IPS-18a (cell line): ENCODE measurements at regions not wholly inside any gene's neighbourhood (a gene's known extent, or its start where the extent isn't known, plus 50 kb on each side); places are given as distances from the start of the nearest gene placed in this dataset.

Experiments used
- H3K27ac ChIP-seq: one replicate; pipeline ENCODE4 v1.5.1; 2013; ENCODE audit warnings: low read length
- H3K27me3 ChIP-seq: one replicate; pipeline ENCODE4 v1.6.1; 2013; ENCODE audit warnings: mild to moderate bottlenecking, low read length; ENCODE audit not compliant: control insufficient read depth, insufficient read depth
- H3K36me3 ChIP-seq: one replicate; pipeline ENCODE4 v1.6.1; 2013; ENCODE audit warnings: low read depth, low read length; ENCODE audit not compliant: control insufficient read depth
- H3K4me1 ChIP-seq: one replicate; pipeline ENCODE4 v1.6.1; 2013; ENCODE audit warnings: low read depth, low read length; ENCODE audit not compliant: control insufficient read depth
- H3K4me3 ChIP-seq: one replicate; pipeline ENCODE4 v1.5.1; 2013; ENCODE audit warnings: low read length
- H3K9ac ChIP-seq: one replicate; pipeline ENCODE4 v1.6.1; 2013; ENCODE audit warnings: mild to moderate bottlenecking, low read length, moderate library complexity
- H3K9me3 ChIP-seq: one replicate; pipeline ENCODE4 v1.6.1; 2013; ENCODE audit warnings: low read depth, low read length; ENCODE audit not compliant: control insufficient read depth

- no peaks in the 10 kb centered on the region for H3K9me3 ChIP-seq
Measured at GRCh38 chr6:164014346-164015087, 600.0 kb downstream of the QKI start.

GRCh38 chr6:164013480-164014208 is 599.1 kb downstream of the QKI start:
- no peak overlapping the region for H3K27ac ChIP-seq
- peaks cover 12% of the 10 kb centered on the region for H3K4me1 ChIP-seq
- H3K9ac ChIP-seq = no peak overlapping the region
- no peaks in the 10 kb centered on the region for H3K9me3 ChIP-seq
- H3K36me3 ChIP-seq = no peaks in the 10 kb centered on the region
- H3K4me3 ChIP-seq = no peak overlapping the region
- H3K27me3 ChIP-seq = no peaks in the 10 kb centered on the region

More at GRCh38 chr6:164014346-164015087, 600.0 kb downstream of the QKI start:
- Histone ChIP-seq H3K36me3 (no peaks in the 10 kb centered on the region), H3K27me3 (no peaks in the 10 kb centered on the region), H3K9ac (no peak overlapping the region), H3K4me3 (no peak overlapping the region), H3K4me1 (peaks cover 12% of the 10 kb centered on the region), H3K27ac (no peak overlapping the region)

- no peak overlapping the region for H3K9ac ChIP-seq
- no peaks in the 10 kb centered on the region for H3K36me3 ChIP-seq
- no peaks in the 10 kb centered on the region for H3K9me3 ChIP-seq
- H3K4me1 ChIP-seq = peaks cover 12% of the 10 kb centered on the region
- no peaks in the 10 kb centered on the region for H3K27me3 ChIP-seq
- H3K27ac ChIP-seq = no peak overlapping the region
- H3K4me3 ChIP-seq = no peak overlapping the region
Measured at GRCh38 chr6:164011321-164011720, 596.8 kb downstream of the QKI start.

GRCh38 chr6:164010441-164011103 is 596.1 kb downstream of the QKI start:
- Histone ChIP-seq H3K4me1 (peaks cover 12% of the 10 kb centered on the region), H3K36me3 (no peaks in the 10 kb centered on the region), H3K27me3 (no peaks in the 10 kb centered on the region), H3K4me3 (no peak overlapping the region), H3K27ac (no peak overlapping the region), H3K9me3 (no peaks in the 10 kb centered on the region), H3K9ac (no peak overlapping the region)

GRCh38 chr6:164008902-164009301 is 594.4 kb downstream of the QKI start:
- H3K27ac ChIP-seq = no peak overlapping the region

GRCh38 chr6:164007881-164008280 is 593.4 kb downstream of the QKI start:
- no peaks in the 10 kb centered on the region for H3K27me3 ChIP-seq
- H3K36me3 ChIP-seq = no peaks in the 10 kb centered on the region
- H3K4me3 ChIP-seq = no peak overlapping the region

More at GRCh38 chr6:164008902-164009301, 594.4 kb downstream of the QKI start:
- H3K27me3 ChIP-seq = no peaks in the 10 kb centered on the region
- H3K4me3 ChIP-seq = no peak overlapping the region
- H3K36me3 ChIP-seq = no peaks in the 10 kb centered on the region
- H3K4me1 ChIP-seq = no peaks in the 10 kb centered on the region
- no peaks in the 10 kb centered on the region for H3K9me3 ChIP-seq
- H3K9ac ChIP-seq = no peak overlapping the region

GRCh38 chr6:164006459-164006858 is 591.9 kb downstream of the QKI start:
- Histone ChIP-seq H3K27ac (no peak overlapping the region), H3K4me3 (no peak overlapping the region), H3K36me3 (no peaks in the 10 kb centered on the region), H3K27me3 (no peaks in the 10 kb centered on the region), H3K9ac (no peak overlapping the region), H3K9me3 (no peaks in the 10 kb centered on the region), H3K4me1 (no peaks in the 10 kb centered on the region)

More at GRCh38 chr6:164007881-164008280, 593.4 kb downstream of the QKI start:
- Histone ChIP-seq H3K27ac (no peak overlapping the region), H3K9ac (no peak overlapping the region), H3K4me1 (no peaks in the 10 kb centered on the region), H3K9me3 (no peaks in the 10 kb centered on the region)

GRCh38 chr6:164005004-164005711 is 590.6 kb downstream of the QKI start:
- no peaks in the 10 kb centered on the region for H3K36me3 ChIP-seq
- H3K27me3 ChIP-seq = no peaks in the 10 kb centered on the region
- no peak overlapping the region for H3K9ac ChIP-seq

GRCh38 chr6:164000276-164000675 is 585.8 kb downstream of the QKI start:
- H3K36me3 ChIP-seq = no peaks in the 10 kb centered on the region
- no peaks in the 10 kb centered on the region for H3K9me3 ChIP-seq
- H3K9ac ChIP-seq = no peak overlapping the region
- no peak overlapping the region for H3K4me3 ChIP-seq
- H3K27me3 ChIP-seq = no peaks in the 10 kb centered on the region
- H3K27ac ChIP-seq = no peak overlapping the region
- H3K4me1 ChIP-seq = no peaks in the 10 kb centered on the region

More at GRCh38 chr6:164005004-164005711, 590.6 kb downstream of the QKI start:
- Histone ChIP-seq H3K9me3 (no peaks in the 10 kb centered on the region), H3K4me3 (no peak overlapping the region), H3K27ac (no peak overlapping the region), H3K4me1 (no peaks in the 10 kb centered on the region)

GRCh38 chr6:163999475-164000125 is 585.1 kb downstream of the QKI start:
- no peak overlapping the region for H3K4me3 ChIP-seq
- H3K27ac ChIP-seq = no peak overlapping the region
- no peak overlapping the region for H3K9ac ChIP-seq
- no peaks in the 10 kb centered on the region for H3K9me3 ChIP-seq
- H3K27me3 ChIP-seq = no peaks in the 10 kb centered on the region
- no peaks in the 10 kb centered on the region for H3K4me1 ChIP-seq
- no peaks in the 10 kb centered on the region for H3K36me3 ChIP-seq

- no peaks in the 10 kb centered on the region for H3K4me1 ChIP-seq
- H3K4me3 ChIP-seq = no peak overlapping the region
- H3K27me3 ChIP-seq = no peaks in the 10 kb centered on the region
- H3K9ac ChIP-seq = no peak overlapping the region
- no peaks in the 10 kb centered on the region for H3K36me3 ChIP-seq
- H3K9me3 ChIP-seq = no peaks in the 10 kb centered on the region
- H3K27ac ChIP-seq = no peak overlapping the region
Measured at GRCh38 chr6:163998496-163998895, 584.0 kb downstream of the QKI start.
